ENCODE measurements at regions not wholly inside any gene's neighbourhood (a gene's known extent, or its start where the extent isn't known, plus 50 kb on each side); places are given as distances from the start of the nearest gene placed in this dataset.

DNA sequence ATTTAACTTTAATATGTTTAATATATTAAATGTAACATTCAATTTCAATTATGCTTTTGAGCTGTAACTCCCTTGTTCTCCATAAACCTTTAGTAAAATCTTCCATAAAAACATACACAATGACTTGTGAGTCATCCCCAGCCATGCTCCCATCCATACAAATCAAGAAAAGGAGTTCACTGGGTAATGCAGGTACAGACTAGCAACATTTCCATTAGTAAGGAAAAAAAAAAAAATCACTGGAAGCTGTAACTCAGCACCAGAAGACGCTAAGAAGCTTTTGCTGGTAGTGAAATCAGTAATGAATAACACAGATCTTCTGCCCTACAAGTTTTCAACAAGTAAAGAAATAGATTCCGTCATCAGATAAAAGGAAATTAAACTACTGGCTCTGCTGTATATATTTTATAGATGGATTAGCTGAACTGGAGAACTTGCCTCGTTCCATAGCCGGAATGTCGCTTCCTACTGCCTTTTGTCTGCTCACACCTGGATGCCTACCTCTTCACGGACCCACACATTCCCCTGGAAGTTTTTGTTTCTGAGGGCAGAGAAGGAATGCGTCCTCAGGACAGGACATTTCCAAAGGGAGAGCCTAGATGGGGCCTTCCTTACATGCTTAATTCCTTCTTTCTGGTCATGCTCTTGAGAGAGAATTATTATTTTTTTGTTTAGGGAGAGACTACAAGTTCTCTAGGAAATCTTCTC is 298.4 kb upstream of the ANKRD50 start:
- no peak for TF ChIP-seq POLR2A (IDR thresholded peaks at IDR 0.05)
- TF ChIP-seq, protein P1, sequence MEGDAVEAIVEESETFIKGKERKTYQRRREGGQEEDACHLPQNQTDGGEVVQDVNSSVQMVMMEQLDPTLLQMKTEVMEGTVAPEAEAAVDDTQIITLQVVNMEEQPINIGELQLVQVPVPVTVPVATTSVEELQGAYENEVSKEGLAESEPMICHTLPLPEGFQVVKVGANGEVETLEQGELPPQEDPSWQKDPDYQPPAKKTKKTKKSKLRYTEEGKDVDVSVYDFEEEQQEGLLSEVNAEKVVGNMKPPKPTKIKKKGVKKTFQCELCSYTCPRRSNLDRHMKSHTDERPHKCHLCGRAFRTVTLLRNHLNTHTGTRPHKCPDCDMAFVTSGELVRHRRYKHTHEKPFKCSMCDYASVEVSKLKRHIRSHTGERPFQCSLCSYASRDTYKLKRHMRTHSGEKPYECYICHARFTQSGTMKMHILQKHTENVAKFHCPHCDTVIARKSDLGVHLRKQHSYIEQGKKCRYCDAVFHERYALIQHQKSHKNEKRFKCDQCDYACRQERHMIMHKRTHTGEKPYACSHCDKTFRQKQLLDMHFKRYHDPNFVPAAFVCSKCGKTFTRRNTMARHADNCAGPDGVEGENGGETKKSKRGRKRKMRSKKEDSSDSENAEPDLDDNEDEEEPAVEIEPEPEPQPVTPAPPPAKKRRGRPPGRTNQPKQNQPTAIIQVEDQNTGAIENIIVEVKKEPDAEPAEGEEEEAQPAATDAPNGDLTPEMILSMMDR (IDR thresholded peaks at IDR 0.05), result no peak
- H3K27ac ChIP-seq, result no peak overlapping the region
- 77 to 79% methylated on average over 7 of the region's 7 CpGs for WGBS, 2 donors
- H3K4me3 ChIP-seq, result no peak overlapping the region
- no peaks in the 10 kb centered on the region for H3K9me3 ChIP-seq
- intact Hi-C loops (cut with DNase I; ENCODE audit: low total_unique reads), result no loop called here
- H3K27me3 ChIP-seq, result no peaks in the 10 kb centered on the region
- no peaks in the 10 kb centered on the region for H3K36me3 ChIP-seq (ENCODE audit: low read depth, missing control alignments)
- H3K4me1 ChIP-seq, result no peaks in the 10 kb centered on the region
- DNase-seq, result no peak

DNA sequence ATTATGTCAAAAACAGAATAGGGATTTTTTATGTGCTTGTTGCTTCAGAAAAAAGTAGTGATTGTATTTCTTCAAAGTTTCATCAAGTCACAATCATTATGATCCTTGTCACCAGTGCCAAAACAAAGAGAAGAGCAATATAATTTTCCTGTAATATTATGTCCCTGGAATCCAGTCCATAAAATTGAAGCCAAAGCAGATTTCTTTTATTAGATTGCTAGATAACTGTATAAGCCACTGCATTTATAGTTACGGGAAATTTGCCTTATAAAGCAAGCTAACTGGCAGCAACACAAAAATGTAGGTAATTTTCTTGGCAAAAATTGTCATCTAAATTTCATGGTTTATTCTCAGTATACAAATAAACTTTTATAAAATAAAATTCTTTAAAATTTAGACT is 296.1 kb upstream of the ANKRD50 start:
- no peak for DNase-seq
- Histone ChIP-seq H3K9me3 (no peaks in the 10 kb centered on the region), H3K4me3 (no peak overlapping the region), H3K4me1 (peaks cover 2% of the 10 kb centered on the region), H3K36me3 (ENCODE audit: low read depth, missing control alignments) (no peaks in the 10 kb centered on the region), H3K27me3 (no peaks in the 10 kb centered on the region), H3K27ac (no peak overlapping the region)
- TF ChIP-seq, protein P1 (IDR thresholded peaks at IDR 0.05), result no peak
- no peak for TF ChIP-seq POLR2A (IDR thresholded peaks at IDR 0.05)
- 68 to 71% methylated on average over 1 of the region's 1 CpG for WGBS, 2 donors
- intact Hi-C loops (cut with DNase I; ENCODE audit: low total_unique reads), result no loop called here

DNA sequence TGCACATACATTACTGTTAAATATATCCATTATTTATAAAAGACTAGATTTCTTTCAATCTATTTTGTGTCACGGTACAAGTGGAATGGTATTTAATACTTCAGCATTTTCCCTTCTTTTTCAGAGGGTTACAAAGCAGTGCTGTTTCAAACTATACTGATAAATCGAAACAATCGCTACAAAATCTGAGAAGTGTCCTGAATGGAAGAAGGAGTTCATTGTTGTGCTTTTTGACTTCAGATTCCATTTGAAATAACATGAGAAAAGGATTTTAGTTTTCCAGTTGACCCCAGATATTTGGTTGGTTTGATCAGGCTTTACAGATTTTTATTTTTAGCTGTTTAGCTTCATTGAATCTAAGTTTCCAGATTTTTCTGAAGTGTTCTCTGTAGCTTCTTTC is 292.1 kb upstream of the ANKRD50 start:
- no peak for DNase-seq
- TF ChIP-seq, protein P1 (IDR thresholded peaks at IDR 0.05), result no peak
- no peak for TF ChIP-seq POLR2A (IDR thresholded peaks at IDR 0.05)
- WGBS, 2 donors, result 68 to 80% methylated on average over 3 of the region's 3 CpGs
- intact Hi-C loops (cut with DNase I; ENCODE audit: low total_unique reads), result no loop called here
- H3K27me3 ChIP-seq, result no peaks in the 10 kb centered on the region
- H3K4me1 ChIP-seq, result peaks cover 3% of the 10 kb centered on the region
- H3K4me3 ChIP-seq, result no peak overlapping the region
- no peaks in the 10 kb centered on the region for H3K36me3 ChIP-seq (ENCODE audit: low read depth, missing control alignments)
- H3K27ac ChIP-seq, result peak overlapping the region; percentile 55 to 72
- no peaks in the 10 kb centered on the region for H3K9me3 ChIP-seq

GRCh38 chr4:125003840-125004239 is 291.3 kb upstream of the ANKRD50 start:
- Histone ChIP-seq H3K9me3 (no peaks in the 10 kb centered on the region), H3K4me1 (peaks cover 3% of the 10 kb centered on the region), H3K36me3 (ENCODE audit: low read depth, missing control alignments) (no peaks in the 10 kb centered on the region), H3K4me3 (no peak overlapping the region), H3K27ac (peak overlapping the region; percentile 33 to 72), H3K27me3 (no peaks in the 10 kb centered on the region)
- TF ChIP-seq POLR2A (IDR thresholded peaks at IDR 0.05), result no peak
- TF ChIP-seq, protein P1 (IDR thresholded peaks at IDR 0.05), result no peak
- 79 to 82% methylated on average over 3 of the region's 3 CpGs for WGBS, 2 donors
- intact Hi-C loops (cut with DNase I; ENCODE audit: low total_unique reads), result no loop called here
- DNase-seq, result no peak

GRCh38 chr4:124997991-124998390 is 285.5 kb upstream of the ANKRD50 start:
- H3K36me3 ChIP-seq (ENCODE audit: low read depth, missing control alignments), result no peaks in the 10 kb centered on the region
- no peak for DNase-seq
- intact Hi-C loops (cut with DNase I; ENCODE audit: low total_unique reads), result no loop called here
- no peak overlapping the region for H3K4me3 ChIP-seq
- H3K27ac ChIP-seq, result no peak overlapping the region
- TF ChIP-seq, protein P1 (IDR thresholded peaks at IDR 0.05), result no peak
- TF ChIP-seq POLR2A (IDR thresholded peaks at IDR 0.05), result no peak
- no peaks in the 10 kb centered on the region for H3K9me3 ChIP-seq
- peaks cover 5% of the 10 kb centered on the region for H3K4me1 ChIP-seq
- H3K27me3 ChIP-seq, result no peaks in the 10 kb centered on the region

All from testis (tissue), 2 donors.